Karpas-422 (cell line): ENCODE measurements at regions not wholly inside any gene's neighbourhood (a gene's known extent, or its start where the extent isn't known, plus 50 kb on each side); places are given as distances from the start of the nearest gene placed in this dataset.

Experiments used
- DNase-seq: peaks from one replicate; pipeline ENCODE4 v3.0.0-alpha.2; 2015
- H2AFZ ChIP-seq: fragments of 200-600 bp; sonication (generic); 2 replicates; pipeline ENCODE4 v1.6.1; 2014; ENCODE audit warnings: antibody characterized with exemption, low read length, mixed read lengths
- H3K27ac ChIP-seq: fragments of 200-600 bp; sonication (generic); 2 replicates; pipeline ENCODE4 v1.5.1; 2014; ENCODE audit warnings: mild to moderate bottlenecking, low read length, moderate library complexity
- H3K27me3 ChIP-seq: fragments of 200-600 bp; sonication (generic); 2 replicates; pipeline ENCODE4 v1.6.1; 2014; ENCODE audit warnings: low read length, mixed read lengths
- H3K36me3 ChIP-seq: fragments of 200-600 bp; sonication (generic); 2 replicates; pipeline ENCODE4 v1.6.1; 2014; ENCODE audit warnings: low read length, mixed read lengths; ENCODE audit not compliant: insufficient read depth
- H3K4me1 ChIP-seq: fragments of 200-600 bp; sonication (generic); 2 replicates; pipeline ENCODE4 v1.6.1; 2014; ENCODE audit warnings: mild to moderate bottlenecking, low read length, mixed read lengths
- H3K4me2 ChIP-seq: fragments of 200-600 bp; sonication (generic); 2 replicates; pipeline ENCODE4 v1.6.1; 2014; ENCODE audit warnings: low read length, low read depth, mild to moderate bottlenecking; ENCODE audit not compliant: poor library complexity, severe bottlenecking
- H3K4me3 ChIP-seq: fragments of 200-600 bp; sonication (generic); 2 replicates; pipeline ENCODE4 v1.5.1; 2014; ENCODE audit warnings: mild to moderate bottlenecking, antibody characterized with exemption, low read length, mixed read lengths
- H3K79me2 ChIP-seq: fragments of 200-600 bp; sonication (generic); 2 replicates; pipeline ENCODE4 v1.6.1; 2014; ENCODE audit warnings: mild to moderate bottlenecking, low read length, mixed read lengths
- H3K9ac ChIP-seq: fragments of 200-600 bp; sonication (generic); 2 replicates; pipeline ENCODE4 v1.6.0; 2014; ENCODE audit warnings: low read length
- H3K9me2 ChIP-seq: fragments of 200-600 bp; sonication (generic), shearing (Covaris generic); replicated peaks from 2 replicates; pipeline ENCODE4 v1.6.0; 2014; ENCODE audit warnings: mild to moderate bottlenecking, low read length, moderate library complexity; ENCODE audit not compliant: insufficient read depth
- H3K9me3 ChIP-seq: fragments of 300-700, 200-600 bp; sonication (generic); 2 replicates; pipeline ENCODE4 v1.6.1; 2014; ENCODE audit warnings: low read length, mixed read lengths
- H4K20me1 ChIP-seq: fragments of 200-600 bp; sonication (generic); 2 replicates; pipeline ENCODE4 v1.6.1; 2014; ENCODE audit warnings: mild to moderate bottlenecking, antibody characterized with exemption, low read length, low read depth; ENCODE audit not compliant: insufficient read depth

DNA sequence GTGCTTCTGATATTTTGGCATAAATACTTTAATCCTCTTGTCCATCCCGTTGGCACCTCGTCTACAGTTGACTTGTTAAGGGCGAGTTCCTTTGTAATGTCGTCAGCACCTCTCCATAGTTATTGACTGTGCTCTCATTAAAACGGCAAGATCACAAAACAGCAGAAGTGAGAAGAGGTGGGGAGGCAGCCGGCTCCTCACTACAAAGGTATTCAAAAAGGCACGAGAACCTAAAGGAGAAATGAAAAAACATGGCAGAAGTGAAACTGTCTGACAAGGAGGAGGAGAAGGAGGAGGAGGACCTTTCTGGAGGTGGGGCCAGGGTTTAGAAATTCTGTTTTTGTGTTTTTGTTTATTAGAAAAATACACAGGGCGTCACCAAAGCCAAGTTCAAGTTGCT lies 235.6 kb downstream of the BCL11A start:
- Histone ChIP-seq H3K4me2 (peak overlapping the region; percentile 69), H2AFZ (peak overlapping the region; percentile 76), H3K4me1 (peaks cover 71% of the 10 kb centered on the region)

DNA sequence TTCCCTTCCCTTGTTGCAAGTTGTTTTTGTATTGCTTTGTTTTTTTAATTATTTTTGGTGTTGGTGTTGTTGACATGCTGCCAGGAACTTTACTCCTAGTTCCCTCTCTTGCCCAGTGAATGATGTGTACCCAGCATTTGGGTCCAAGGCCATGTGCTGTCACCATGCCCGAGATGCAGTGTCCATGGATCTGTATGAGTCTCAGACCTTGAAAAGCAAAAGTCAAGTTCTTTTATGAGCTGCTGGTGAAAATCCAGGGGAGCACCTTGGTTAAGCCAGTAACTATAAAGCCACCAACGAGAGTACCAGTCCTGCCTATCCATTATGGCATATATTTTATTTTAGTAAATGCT lies 236.4 kb downstream of the BCL11A start:
- peak overlapping the region; percentile 44 for H3K9ac ChIP-seq
- peak overlapping the region; percentile 63 for H3K27ac ChIP-seq
- H3K79me2 ChIP-seq = no peaks in the 10 kb centered on the region
- H3K9me3 ChIP-seq = no peaks in the 10 kb centered on the region
- H2AFZ ChIP-seq = peak overlapping the region; percentile 76
- no peaks in the 10 kb centered on the region for H3K27me3 ChIP-seq
- peak overlapping the region; percentile 41 for H3K4me3 ChIP-seq
- no peaks in the 10 kb centered on the region for H3K9me2 ChIP-seq
- peaks cover 71% of the 10 kb centered on the region for H3K4me1 ChIP-seq
- no peaks in the 10 kb centered on the region for H3K36me3 ChIP-seq
- H3K4me2 ChIP-seq = peak overlapping the region; percentile 69
- DNase-seq = no peak
- no peaks in the 10 kb centered on the region for H4K20me1 ChIP-seq

More for the DNA sequence above, 235.6 kb downstream of the BCL11A start:
- Histone ChIP-seq H3K79me2 (no peaks in the 10 kb centered on the region), H3K27me3 (no peaks in the 10 kb centered on the region), H3K9me3 (no peaks in the 10 kb centered on the region), H4K20me1 (no peaks in the 10 kb centered on the region), H3K36me3 (no peaks in the 10 kb centered on the region), H3K27ac (peak overlapping the region; percentile 63), H3K9ac (peak overlapping the region; percentile 44), H3K4me3 (peak overlapping the region; percentile 41), H3K9me2 (no peaks in the 10 kb centered on the region)
- DNase-seq = peak; percentile 91

- H3K9me2 ChIP-seq = no peaks in the 10 kb centered on the region
- peak overlapping the region; percentile 63; the same call in 1 of the 2 replicates for H3K27ac ChIP-seq
- no peaks in the 10 kb centered on the region for H3K79me2 ChIP-seq
- no peaks in the 10 kb centered on the region for H3K36me3 ChIP-seq
- peak; percentile 73 for DNase-seq
- no peaks in the 10 kb centered on the region for H3K27me3 ChIP-seq
- peak overlapping the region; percentile 69 for H3K4me2 ChIP-seq
- no peaks in the 10 kb centered on the region for H4K20me1 ChIP-seq
- H3K4me3 ChIP-seq = peak overlapping the region; percentile 41
- H2AFZ ChIP-seq = peak overlapping the region; percentile 76; the same call in 1 of the 2 replicates
- peak overlapping the region; percentile 44 for H3K9ac ChIP-seq
- peaks cover 74% of the 10 kb centered on the region for H3K4me1 ChIP-seq
- H3K9me3 ChIP-seq = no peaks in the 10 kb centered on the region
Measured at GRCh38 chr2:60316381-60317033, 236.9 kb downstream of the BCL11A start.

- no peaks in the 10 kb centered on the region for H3K27me3 ChIP-seq
- DNase-seq = peak; percentile 59
- H3K4me2 ChIP-seq = no peak overlapping the region
- H3K36me3 ChIP-seq = no peaks in the 10 kb centered on the region
- peaks cover 85% of the 10 kb centered on the region for H3K4me1 ChIP-seq
- no peaks in the 10 kb centered on the region for H3K79me2 ChIP-seq
- H3K4me3 ChIP-seq = no peak overlapping the region
- no peaks in the 10 kb centered on the region for H3K9me3 ChIP-seq
- H3K9me2 ChIP-seq = no peaks in the 10 kb centered on the region
- no peak overlapping the region for H2AFZ ChIP-seq
- H3K9ac ChIP-seq = no peak overlapping the region
- H3K27ac ChIP-seq = no peak overlapping the region
- no peaks in the 10 kb centered on the region for H4K20me1 ChIP-seq
Measured at GRCh38 chr2:60313470-60314172, 239.8 kb downstream of the BCL11A start.

GRCh38 chr2:60312618-60313017 lies 240.8 kb downstream of the BCL11A start:
- Histone ChIP-seq H3K27ac (no peak overlapping the region), H2AFZ (no peak overlapping the region), H3K79me2 (no peaks in the 10 kb centered on the region), H3K9me3 (no peaks in the 10 kb centered on the region), H3K36me3 (no peaks in the 10 kb centered on the region), H3K4me2 (no peak overlapping the region), H3K9me2 (no peaks in the 10 kb centered on the region), H3K4me3 (no peak overlapping the region), H3K27me3 (no peaks in the 10 kb centered on the region), H4K20me1 (no peaks in the 10 kb centered on the region), H3K4me1 (peaks cover 78% of the 10 kb centered on the region), H3K9ac (no peak overlapping the region)
- DNase-seq = no peak

DNA sequence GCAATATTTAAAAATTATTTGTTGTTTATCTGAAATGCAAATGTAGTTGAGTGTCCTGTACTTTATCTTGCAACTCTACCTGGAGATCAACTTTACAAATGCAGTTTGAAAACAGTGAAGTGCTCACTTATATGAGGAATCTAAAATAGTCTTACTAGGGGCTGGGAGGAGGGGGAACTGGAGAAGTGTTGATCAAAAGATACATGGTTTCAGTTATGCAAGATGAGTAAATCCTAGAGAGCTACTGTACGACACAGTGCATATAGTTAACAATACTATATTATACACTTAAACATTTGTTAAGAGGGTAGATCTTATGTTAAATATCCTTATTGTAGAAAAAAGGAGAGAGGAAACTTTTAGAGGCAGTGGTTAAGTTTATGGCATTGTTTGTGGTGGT lies 241.9 kb downstream of the BCL11A start:
- H3K79me2 ChIP-seq = no peaks in the 10 kb centered on the region
- DNase-seq = no peak
- no peak overlapping the region for H3K9ac ChIP-seq
- no peaks in the 10 kb centered on the region for H3K27me3 ChIP-seq
- no peak overlapping the region for H3K27ac ChIP-seq
- H3K36me3 ChIP-seq = no peaks in the 10 kb centered on the region
- no peak overlapping the region for H3K4me2 ChIP-seq
- H3K4me3 ChIP-seq = no peak overlapping the region
- H2AFZ ChIP-seq = no peak overlapping the region
- H3K9me3 ChIP-seq = no peaks in the 10 kb centered on the region
- no peaks in the 10 kb centered on the region for H3K9me2 ChIP-seq
- H3K4me1 ChIP-seq = peaks cover 73% of the 10 kb centered on the region
- no peaks in the 10 kb centered on the region for H4K20me1 ChIP-seq

DNA sequence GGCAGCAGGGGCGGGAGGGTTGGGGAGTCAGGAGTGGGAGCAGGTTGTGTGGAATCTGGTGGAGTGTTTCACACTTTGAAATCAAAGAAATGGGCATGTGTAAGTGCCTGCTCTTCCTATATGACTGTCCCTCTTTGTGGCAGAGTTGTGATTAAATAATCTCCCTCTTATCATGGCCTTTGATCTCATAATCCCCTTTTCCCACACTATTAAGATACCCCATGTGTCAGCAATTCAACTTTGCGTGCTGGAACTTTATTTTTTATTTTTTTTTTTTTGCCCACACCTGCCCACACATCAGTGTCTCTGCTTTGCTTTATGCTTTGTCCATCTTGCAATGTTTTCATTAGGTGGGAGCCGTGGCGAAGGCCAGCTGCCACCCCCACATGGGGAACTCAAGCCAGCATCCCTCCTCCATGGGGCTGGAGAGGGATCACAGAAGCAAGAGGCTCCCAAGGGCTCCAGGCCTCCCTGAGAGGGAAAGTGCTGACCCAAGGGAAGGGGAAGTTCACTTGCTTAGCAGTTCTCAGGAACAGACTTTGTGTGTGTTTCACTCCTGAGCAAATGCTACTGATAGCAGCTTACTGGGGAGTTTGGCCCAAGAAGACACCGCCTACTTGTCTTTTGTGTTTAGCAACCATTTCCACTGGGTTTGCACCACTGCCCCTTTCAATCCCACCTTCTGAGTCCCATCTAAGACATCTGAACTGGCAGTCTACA lies 243.4 kb downstream of the BCL11A start:
- DNase-seq = no peak
- Histone ChIP-seq H3K9me3 (no peaks in the 10 kb centered on the region), H3K9ac (no peak overlapping the region), H3K79me2 (no peaks in the 10 kb centered on the region), H3K4me1 (peaks cover 59% of the 10 kb centered on the region), H3K27me3 (no peaks in the 10 kb centered on the region), H3K36me3 (no peaks in the 10 kb centered on the region), H3K4me3 (no peak overlapping the region), H2AFZ (no peak overlapping the region), H3K4me2 (no peak overlapping the region), H3K9me2 (no peaks in the 10 kb centered on the region), H4K20me1 (no peaks in the 10 kb centered on the region), H3K27ac (no peak overlapping the region)

- no peak overlapping the region for H3K4me3 ChIP-seq
- H3K9me2 ChIP-seq = no peaks in the 10 kb centered on the region
- peak overlapping the region; percentile 52 for H3K4me2 ChIP-seq
- 0 out of 2 replicates have a peak overlapping the region, but pooled peaks have one; percentile 1 for H2AFZ ChIP-seq
- no peak for DNase-seq
- H3K4me1 ChIP-seq = peaks cover 56% of the 10 kb centered on the region
- 0 out of 2 replicates have a peak overlapping the region, but pooled peaks have one; percentile 8 for H3K9ac ChIP-seq
- no peaks in the 10 kb centered on the region for H3K27me3 ChIP-seq
- H3K9me3 ChIP-seq = no peaks in the 10 kb centered on the region
- no peaks in the 10 kb centered on the region for H4K20me1 ChIP-seq
- no peaks in the 10 kb centered on the region for H3K36me3 ChIP-seq
- H3K79me2 ChIP-seq = no peaks in the 10 kb centered on the region
- no peak overlapping the region for H3K27ac ChIP-seq
Measured at GRCh38 chr2:60309336-60309735, 244.1 kb downstream of the BCL11A start.
